Endometrium (tissue), 2 donors: ENCODE measurements at regions not wholly inside any gene's neighbourhood (a gene's known extent, or its start where the extent isn't known, plus 50 kb on each side); places are given as distances from the start of the nearest gene placed in this dataset.
"Not testable (repeated sequence)": the region's sequence is repeated elsewhere in the genome, so short reads cannot be mapped to it uniquely, and the experiment has no call there.

Source experiments
- FAIRE-seq: peaks from 2 replicates; lab custom pipeline; 2012; peaks lifted over from hg19 to GRCh38; lab: Jason Lieb, UNC
- donor health status: control.
- donor health status: control.

GRCh38 chr17:70323269-70323668 lies 153.9 kb downstream of the KCNJ2 start:
- FAIRE-seq: no peak

- FAIRE-seq: no peak
Measured at GRCh38 chr17:70324031-70324430, 154.7 kb downstream of the KCNJ2 start.

- no peak for FAIRE-seq
Measured at GRCh38 chr17:70327279-70327678, 157.9 kb downstream of the KCNJ2 start.

DNA sequence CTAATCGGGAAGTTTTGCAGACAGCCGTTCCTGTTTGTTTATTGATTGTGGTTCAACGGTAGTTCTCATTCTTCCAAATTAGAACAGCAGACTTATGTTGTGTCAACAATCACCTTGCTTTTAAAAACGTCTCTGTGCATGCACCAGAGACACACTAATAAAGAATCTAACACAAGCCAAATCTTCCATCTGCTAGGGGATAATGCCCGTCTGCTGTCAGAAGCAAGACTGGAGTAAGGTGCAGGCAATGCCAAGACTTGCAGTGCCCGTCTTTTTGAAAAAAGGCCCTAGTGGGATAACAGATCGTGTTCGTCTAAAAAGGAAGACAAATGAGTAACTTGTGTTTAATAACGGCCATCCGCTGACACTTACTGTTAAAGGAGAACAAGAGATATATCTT lies 158.4 kb downstream of the KCNJ2 start:
- no peak for FAIRE-seq

DNA sequence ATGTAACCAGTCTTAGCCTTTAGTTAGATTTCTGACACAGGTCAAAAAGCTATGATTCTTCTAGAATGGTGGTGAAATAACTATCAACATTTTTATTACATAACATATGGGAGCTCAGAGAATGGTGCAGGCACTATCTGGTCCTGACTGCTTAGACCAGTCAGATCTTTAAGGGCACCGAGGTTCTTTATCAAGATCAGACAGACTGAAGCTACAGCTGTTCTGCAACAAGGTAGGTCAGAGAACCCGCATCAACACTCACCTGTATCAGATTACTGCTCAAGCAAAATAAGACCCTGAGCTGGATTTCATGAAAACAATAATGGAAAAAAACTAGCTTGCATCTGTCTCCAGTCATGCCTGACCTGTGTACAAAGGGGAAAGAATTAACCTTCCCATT lies 160.4 kb downstream of the KCNJ2 start:
- FAIRE-seq: no peak

GRCh38 chr17:70331066-70331465 lies 161.7 kb downstream of the KCNJ2 start:
- FAIRE-seq: not testable (repeated sequence)

- no peak for FAIRE-seq
Measured at GRCh38 chr17:70332356-70333210, 163.3 kb downstream of the KCNJ2 start.

DNA sequence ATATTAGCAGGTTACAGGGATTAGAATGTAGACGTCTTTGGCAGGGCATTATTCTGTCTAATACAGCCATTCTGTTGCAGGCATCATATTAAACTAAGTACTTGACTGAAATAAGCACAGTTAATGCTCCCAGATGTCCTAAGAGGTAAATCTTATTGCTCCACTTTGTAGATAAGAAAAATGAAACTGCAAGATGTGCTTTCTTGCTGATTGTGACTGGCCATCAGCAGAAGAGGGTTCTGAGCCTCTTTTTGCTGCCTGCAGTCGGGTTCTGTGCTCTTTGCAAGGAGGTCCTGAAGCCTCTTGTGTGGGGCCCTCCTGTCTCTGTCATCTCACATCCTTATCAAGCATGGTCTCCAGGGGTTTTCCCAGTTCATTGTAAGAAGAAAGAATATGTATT lies 167.1 kb downstream of the KCNJ2 start:
- FAIRE-seq: no peak

- FAIRE-seq: no peak
Measured at GRCh38 chr17:70338946-70339354, 169.6 kb downstream of the KCNJ2 start.

DNA sequence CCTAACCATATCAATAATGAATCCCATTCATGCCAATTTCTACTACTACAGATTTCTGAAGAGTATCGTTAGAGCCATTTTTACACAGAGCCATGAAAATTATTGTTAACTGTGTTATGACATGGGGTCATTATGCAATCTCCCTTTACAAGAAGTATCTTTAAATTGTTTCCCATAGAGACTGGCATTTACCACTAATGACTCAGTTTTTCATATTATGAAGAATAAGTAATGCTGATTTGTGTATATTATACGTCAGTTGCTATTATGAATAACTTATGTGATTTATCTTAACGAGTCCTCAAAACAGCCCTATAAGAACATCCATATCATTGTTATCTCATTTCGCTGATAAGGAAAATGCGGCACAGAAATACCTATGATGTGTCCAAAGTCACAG lies 173.8 kb downstream of the KCNJ2 start:
- no peak for FAIRE-seq

DNA sequence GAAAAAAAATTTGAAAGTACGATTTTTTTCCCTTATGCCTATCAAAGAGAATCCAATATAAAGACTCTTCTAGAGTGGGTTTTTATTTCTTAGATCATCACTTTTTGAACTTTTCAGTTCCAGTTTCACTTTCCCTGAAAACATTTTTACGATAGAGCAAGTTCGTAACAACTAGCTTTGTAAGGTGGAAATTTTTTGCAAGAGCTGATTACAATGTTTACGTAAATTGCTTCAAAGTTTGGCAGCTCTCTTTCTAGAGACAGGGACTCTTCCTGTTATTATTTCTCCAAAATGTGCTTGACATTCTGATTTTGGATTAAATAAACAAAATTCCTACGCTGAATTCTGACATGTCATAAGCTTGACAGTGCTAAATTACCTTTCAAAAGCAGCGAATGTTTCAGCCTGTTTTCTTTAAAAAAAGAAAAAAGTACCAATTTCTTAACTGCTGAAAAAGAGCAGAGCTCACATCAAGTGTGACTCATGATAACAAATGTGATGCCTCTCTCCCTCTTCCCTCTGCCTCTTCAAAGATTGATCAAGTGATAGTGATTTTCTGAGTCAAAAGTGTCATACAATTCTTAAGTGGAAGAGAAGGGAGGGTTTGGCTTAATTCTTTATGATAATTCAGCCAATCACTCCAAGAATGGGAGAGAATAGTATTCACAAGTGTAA lies 175.2 kb downstream of the KCNJ2 start:
- FAIRE-seq: peak; percentile 26

DNA sequence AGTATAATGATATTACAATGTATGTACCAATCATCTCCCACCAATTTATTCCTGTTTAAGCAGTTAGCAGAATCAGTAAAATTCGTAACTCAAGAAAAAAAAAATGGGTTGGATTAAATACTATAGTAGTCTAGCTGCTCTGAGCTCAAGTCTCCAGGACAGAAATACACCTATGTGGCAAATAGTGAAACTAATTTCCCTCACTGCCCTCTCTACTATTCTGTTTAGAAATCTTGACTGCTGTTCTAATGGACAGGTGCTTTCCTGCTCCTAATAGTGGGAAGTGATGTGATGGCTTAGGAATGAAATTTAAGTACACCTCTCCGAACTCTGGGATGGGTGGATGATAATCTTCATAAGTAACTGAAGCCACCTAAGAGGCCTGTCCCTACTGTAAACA lies 175.7 kb downstream of the KCNJ2 start:
- no peak for FAIRE-seq

DNA sequence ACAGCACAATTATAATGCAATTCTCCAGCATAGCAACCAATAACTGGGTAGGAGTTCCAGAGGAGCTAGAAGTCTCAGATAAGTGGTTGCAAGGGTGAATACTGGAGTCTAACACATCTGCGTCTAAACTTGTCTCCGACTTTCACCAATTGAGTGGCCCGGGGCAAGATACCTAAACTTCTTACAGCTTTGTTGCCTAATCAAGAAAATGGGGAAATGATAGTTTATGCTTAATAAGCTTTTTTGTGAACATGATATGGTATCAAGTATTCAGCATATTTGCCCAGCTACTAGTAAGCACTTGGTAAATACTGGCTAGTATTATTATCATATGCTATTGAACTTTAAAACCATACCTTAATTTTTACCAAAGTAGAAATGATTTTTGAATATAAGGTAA lies 183.5 kb downstream of the KCNJ2 start:
- FAIRE-seq: no peak

- FAIRE-seq: no peak
Measured at GRCh38 chr17:70353408-70354092, 184.2 kb downstream of the KCNJ2 start.

GRCh38 chr17:70355185-70355584 lies 185.9 kb downstream of the KCNJ2 start:
- FAIRE-seq: no peak

DNA sequence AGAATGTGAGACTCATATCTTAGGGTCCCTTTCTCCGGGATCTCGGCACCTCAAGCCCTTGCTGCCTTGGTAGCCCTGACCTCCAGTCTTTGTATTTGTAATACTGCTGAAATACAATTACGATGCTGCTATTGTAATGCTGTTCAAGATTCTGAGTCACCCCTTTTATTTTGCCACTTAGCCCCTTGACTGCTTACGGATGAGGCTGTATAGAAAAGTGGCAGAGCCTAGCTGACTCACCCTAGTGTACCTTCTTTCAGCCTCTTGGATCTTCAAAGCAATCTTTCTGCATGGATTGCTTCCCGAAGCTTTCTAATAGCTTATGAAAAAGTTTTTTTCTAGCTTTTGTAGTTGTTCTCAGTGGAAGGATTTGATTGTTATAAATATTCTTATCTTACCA lies 187.9 kb downstream of the KCNJ2 start:
- FAIRE-seq: no peak

DNA sequence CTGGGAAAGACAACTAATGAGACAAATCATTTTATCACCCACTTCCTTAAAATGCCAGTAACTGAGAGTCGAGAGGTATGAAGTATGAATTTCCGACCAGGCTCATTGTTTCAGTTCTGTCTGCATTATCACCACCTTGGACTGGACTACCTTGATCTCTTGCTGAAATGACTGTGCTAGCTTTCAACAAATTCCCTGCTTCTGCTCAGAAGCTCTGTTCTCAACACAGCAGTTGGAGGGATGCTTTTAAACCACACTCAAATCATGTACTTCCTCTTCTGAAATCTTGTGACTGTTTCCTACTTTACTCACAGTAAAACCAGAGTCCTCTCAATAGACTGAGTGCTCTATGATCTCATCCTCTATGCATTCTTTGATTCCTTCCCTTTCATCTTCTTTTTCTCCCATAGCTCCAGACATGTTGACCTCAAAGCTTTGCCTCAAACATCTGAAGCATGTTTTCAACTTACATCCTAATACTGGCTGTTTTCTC lies 195.8 kb downstream of the KCNJ2 start:
- FAIRE-seq: no peak

DNA sequence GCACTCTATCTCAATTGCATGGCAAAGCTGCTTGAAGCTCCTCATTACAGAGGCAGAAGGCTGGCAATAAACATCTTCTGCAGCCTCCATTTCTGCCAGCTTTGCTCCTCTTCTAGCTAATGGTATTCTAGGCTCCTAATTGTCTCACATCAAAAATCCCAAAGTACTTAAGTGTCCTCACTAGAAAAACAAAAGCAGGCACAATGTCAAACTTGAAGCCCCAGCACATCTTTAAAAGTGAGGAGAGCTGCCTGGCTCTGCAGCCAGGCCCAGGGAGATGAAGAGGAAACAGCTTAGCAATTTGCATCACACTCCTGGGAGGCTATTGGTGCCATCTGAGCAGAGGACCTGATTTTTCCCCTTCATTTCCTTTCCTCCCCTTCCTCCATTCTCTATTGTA lies 197.1 kb downstream of the KCNJ2 start:
- FAIRE-seq: no peak

- no peak for FAIRE-seq
Measured at GRCh38 chr17:70368011-70368410, 198.7 kb downstream of the KCNJ2 start.

DNA sequence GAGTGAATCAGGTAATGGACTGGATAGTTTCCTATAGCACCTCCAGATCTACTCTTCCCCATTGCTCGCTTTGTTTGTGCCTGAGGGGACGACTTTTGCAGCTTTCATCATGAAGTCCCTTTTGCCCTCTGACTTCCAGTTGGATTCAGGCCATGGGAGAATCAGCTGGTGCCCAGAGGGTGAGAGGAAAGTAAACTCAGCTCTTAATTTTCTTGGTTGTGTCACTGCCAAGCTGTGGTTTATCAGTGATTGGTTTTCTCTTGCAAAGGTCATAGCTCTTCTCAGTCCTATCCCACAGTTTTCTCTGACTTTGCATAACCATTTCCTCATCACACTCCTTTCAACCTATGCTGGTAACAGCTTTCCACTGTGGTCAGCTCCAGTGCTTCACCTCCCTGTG lies 200.1 kb downstream of the KCNJ2 start:
- FAIRE-seq: no peak

DNA sequence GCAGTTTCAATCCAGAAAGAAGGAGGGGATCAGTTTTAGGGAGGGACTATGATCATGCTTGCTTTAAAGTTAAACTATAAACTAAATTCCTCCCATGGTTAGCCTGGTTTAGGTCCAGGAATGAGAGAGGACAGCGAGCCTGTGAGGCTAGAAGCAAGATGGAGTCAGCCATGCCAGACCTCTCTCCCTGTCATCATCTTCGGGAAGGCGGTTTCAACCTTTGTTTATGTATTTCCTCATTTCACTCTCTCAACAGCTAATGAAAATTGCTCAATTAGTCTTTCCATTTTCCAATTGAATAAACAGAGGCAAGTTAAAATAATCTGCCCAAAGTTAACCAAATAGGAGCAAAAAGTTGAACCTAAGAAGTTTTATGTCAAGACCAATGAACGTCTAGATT lies 201.5 kb downstream of the KCNJ2 start:
- FAIRE-seq: no peak

GRCh38 chr17:70373369-70373768 lies 204.0 kb downstream of the KCNJ2 start:
- no peak for FAIRE-seq

DNA sequence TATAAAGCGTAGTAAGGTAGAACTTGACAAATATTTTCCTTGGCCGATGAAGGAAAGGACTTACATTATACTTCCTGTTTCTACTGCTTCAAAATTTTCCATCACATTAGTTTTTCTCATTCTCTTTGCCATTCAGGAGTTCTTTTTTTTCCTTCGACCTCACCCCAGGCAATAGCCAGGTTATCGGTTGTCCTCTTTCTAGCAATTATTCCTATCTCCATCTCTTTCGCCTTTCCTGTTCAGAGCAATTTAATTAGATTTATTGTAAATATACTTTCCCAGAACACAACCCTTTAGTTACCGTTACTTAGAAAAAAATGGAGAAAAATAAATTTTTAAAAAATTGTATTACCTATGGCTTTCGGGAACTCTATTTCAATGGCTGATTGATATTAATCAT lies 205.2 kb downstream of the KCNJ2 start:
- FAIRE-seq: no peak
